Neural cell (in vitro differentiated cells): ENCODE measurements at regions not wholly inside any gene's neighbourhood (a gene's known extent, or its start where the extent isn't known, plus 50 kb on each side); places are given as distances from the start of the nearest gene placed in this dataset.

ENCODE experiments used
- CTCF ChIP-seq: fragments of 450-650 bp; IDR thresholded peaks from 2 replicates; pipeline ENCODE4 v1.5.1; 2014; ENCODE audit warnings: antibody characterized with exemption, mild to moderate bottlenecking, moderate library complexity; ENCODE audit not compliant: poor library complexity, severe bottlenecking
- EP300 ChIP-seq: fragments of 450-650 bp; conservative IDR thresholded peaks from 2 replicates; pipeline ENCODE4 v1.6.1; 2014; ENCODE audit warnings: antibody characterized with exemption, mild to moderate bottlenecking, moderate library complexity; ENCODE audit not compliant: poor library complexity, severe bottlenecking
- EZH2 ChIP-seq: fragments of 200-600, 300-800 bp; shearing (Covaris generic), sonication (generic); IDR thresholded peaks from 2 replicates; pipeline ENCODE4 v1.6.1; 2014; ENCODE audit warnings: antibody characterized with exemption, low read length, borderline replicate concordance, mild to moderate bottlenecking; ENCODE audit not compliant: insufficient read depth, poor library complexity, severe bottlenecking
- MXI1 ChIP-seq: fragments of 450-650 bp; conservative IDR thresholded peaks from 2 replicates; pipeline ENCODE4 v1.6.1; 2014; ENCODE audit warnings: antibody characterized with exemption, mild to moderate bottlenecking; ENCODE audit not compliant: poor library complexity, severe bottlenecking
- POLR2AphosphoS5 ChIP-seq: IDR thresholded peaks from 2 replicates; pipeline ENCODE4 v1.6.1; 2012
- SMC3 ChIP-seq: fragments of 450-650 bp; conservative IDR thresholded peaks from 2 replicates; pipeline ENCODE4 v1.6.1; 2014; ENCODE audit warnings: antibody characterized with exemption, mild to moderate bottlenecking, moderate library complexity; ENCODE audit not compliant: poor library complexity

- TF ChIP-seq POLR2AphosphoS5: no peak
- TF ChIP-seq CTCF: no peak
- TF ChIP-seq MXI1: no peak
- TF ChIP-seq EP300: no peak
- no peak for TF ChIP-seq EZH2
- no peak for TF ChIP-seq SMC3
Observed at GRCh38 chr12:124702736-124703135, 135.3 kb upstream of the NCOR2 start.
